ENCODE measurements at regions not wholly inside any gene's neighbourhood (a gene's known extent, or its start where the extent isn't known, plus 50 kb on each side); places are given as distances from the start of the nearest gene placed in this dataset.

DNA sequence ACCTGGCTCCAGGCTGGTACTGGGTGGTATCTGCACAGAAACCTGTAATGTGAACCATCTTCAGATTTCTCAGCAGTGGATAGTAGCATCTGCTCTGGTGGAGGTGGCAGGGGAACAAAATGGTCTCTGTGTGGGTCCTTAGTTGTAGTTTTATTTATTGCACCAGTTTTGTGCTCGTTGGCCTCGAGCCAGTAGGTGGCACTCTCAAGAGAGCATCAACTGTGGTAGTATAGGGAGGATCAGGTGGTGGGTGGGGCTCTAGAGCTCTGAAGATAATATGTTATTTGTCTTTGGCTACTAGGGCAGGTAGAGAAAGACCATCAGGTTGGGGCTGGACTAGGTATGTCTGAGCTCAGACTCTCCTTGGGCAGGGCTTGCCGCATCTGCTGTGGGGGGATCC, 254.0 kb upstream of the GPR149 start:
- no peak overlapping the region for H4K8ac ChIP-seq (ENCODE audit: low read depth, low read length)
- H4K91ac ChIP-seq (ENCODE audit: low read depth, low read length, poor library complexity): no peak overlapping the region
- H2BK5ac ChIP-seq (ENCODE audit: low read length): no peak overlapping the region
- H3K23ac ChIP-seq (ENCODE audit: low read depth, low read length, poor library complexity): no peak overlapping the region
- no peak overlapping the region for H2BK12ac ChIP-seq (ENCODE audit: low read length)
- H2AK5ac ChIP-seq (ENCODE audit: low read depth, low read length): no peak overlapping the region
- H3K4ac ChIP-seq (ENCODE audit: low read length): no peak overlapping the region
- no peak overlapping the region for H3K14ac ChIP-seq (ENCODE audit: low read length)
- WGBS, 2 donors (ENCODE audit: extremely low coverage in 2 of 2, insufficient read length in 2 of 2, insufficient replicate concordance in 1 of 2): no CpG with 5 or more reads among the region's 3 CpGs
- DNase-seq (ENCODE audit: low spot score): no peak
- no peak overlapping the region for H2BK120ac ChIP-seq (ENCODE audit: low read depth, low read length)
- no peaks in the 10 kb centered on the region for H3K79me1 ChIP-seq (ENCODE audit: low read depth, low read length)
- no peak overlapping the region for H3K9ac ChIP-seq (ENCODE audit: low read depth, low read length, poor library complexity)
- no peak overlapping the region for H3K27ac ChIP-seq (replicated peaks; ENCODE audit: low read length)
- H3K18ac ChIP-seq (ENCODE audit: low read length): no peak overlapping the region
- no peak overlapping the region for H2AFZ ChIP-seq (ENCODE audit: low read length)
- H2BK15ac ChIP-seq (ENCODE audit: low read length): no peak overlapping the region
- no peaks in the 10 kb centered on the region for H3K4me1 ChIP-seq (ENCODE audit: control insufficient read depth in 2 of 2, insufficient read depth in 1 of 2, low read depth in 1 of 2, low read length in 2 of 2)
- H3K9me3 ChIP-seq (replicated peaks in 1 of 2; ENCODE audit: control insufficient read depth in 2 of 2, insufficient read depth in 1 of 2, low read depth in 1 of 2, low read length in 2 of 2): no peaks in the 10 kb centered on the region
- no peaks in the 10 kb centered on the region for H3K27me3 ChIP-seq (ENCODE audit: control insufficient read depth in 3 of 3, insufficient read depth in 3 of 3, low read depth in 1 of 3, low read length in 3 of 3)
- H3K4me3 ChIP-seq (ENCODE audit: low read length in 2 of 2): no peak overlapping the region
- H3K36me3 ChIP-seq (replicated peaks in 1 of 2; ENCODE audit: control insufficient read depth in 2 of 2, insufficient read depth in 2 of 2, low read length in 2 of 2): no peaks in the 10 kb centered on the region
- H3K4me2 ChIP-seq (ENCODE audit: insufficient read depth, low read length, poor library complexity, severe bottlenecking): no peak overlapping the region

DNA sequence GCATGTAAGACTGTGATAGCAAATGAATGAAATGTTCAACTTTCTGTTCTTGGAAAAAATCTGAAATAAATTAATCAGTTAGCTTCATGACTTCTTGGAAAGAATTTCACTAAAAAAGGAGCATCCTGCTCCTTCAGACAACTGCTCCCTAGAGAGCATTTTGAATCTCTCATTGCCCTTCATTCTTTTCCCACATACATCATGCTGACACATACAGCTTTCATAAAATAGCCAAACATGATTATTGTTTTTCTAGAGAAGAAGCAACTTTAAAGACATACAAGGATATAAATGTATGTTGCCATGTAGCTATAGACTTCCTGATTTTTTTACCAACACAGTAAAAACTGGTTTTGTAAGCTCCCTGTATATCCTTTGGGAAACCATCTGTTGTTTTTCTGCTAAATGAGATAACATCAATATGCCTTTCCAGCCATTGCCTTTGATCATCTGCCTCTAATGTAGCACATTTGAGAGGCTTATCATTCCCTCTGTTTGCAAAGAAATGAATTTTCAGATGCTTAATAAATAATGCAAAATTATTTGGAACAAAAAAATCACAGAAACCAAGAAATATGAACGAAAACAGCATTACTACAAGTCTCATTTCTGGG, 248.2 kb upstream of the GPR149 start:
- Histone ChIP-seq H4K91ac (ENCODE audit: low read depth, low read length, poor library complexity) (no peak overlapping the region), H3K14ac (ENCODE audit: low read length) (no peak overlapping the region), H3K4ac (ENCODE audit: low read length) (no peak overlapping the region), H2AK5ac (ENCODE audit: low read depth, low read length) (no peak overlapping the region), H3K27ac (replicated peaks; ENCODE audit: low read length) (no peak overlapping the region), H2BK15ac (ENCODE audit: low read length) (no peak overlapping the region), H3K27me3 (ENCODE audit: control insufficient read depth in 3 of 3, insufficient read depth in 3 of 3, low read depth in 1 of 3, low read length in 3 of 3) (no peaks in the 10 kb centered on the region), H2BK5ac (ENCODE audit: low read length) (no peak overlapping the region), H3K4me1 (ENCODE audit: control insufficient read depth in 2 of 2, insufficient read depth in 1 of 2, low read depth in 1 of 2, low read length in 2 of 2) (no peaks in the 10 kb centered on the region), H2AFZ (ENCODE audit: low read length) (no peak overlapping the region), H3K9me3 (replicated peaks in 1 of 2; ENCODE audit: control insufficient read depth in 2 of 2, insufficient read depth in 1 of 2, low read depth in 1 of 2, low read length in 2 of 2) (no peaks in the 10 kb centered on the region), H3K79me1 (ENCODE audit: low read depth, low read length) (no peaks in the 10 kb centered on the region), H3K4me2 (ENCODE audit: insufficient read depth, low read length, poor library complexity, severe bottlenecking) (no peak overlapping the region), H3K36me3 (replicated peaks in 1 of 2; ENCODE audit: control insufficient read depth in 2 of 2, insufficient read depth in 2 of 2, low read length in 2 of 2) (no peaks in the 10 kb centered on the region), H3K9ac (ENCODE audit: low read depth, low read length, poor library complexity) (no peak overlapping the region), H3K18ac (ENCODE audit: low read length) (no peak overlapping the region), H4K8ac (ENCODE audit: low read depth, low read length) (no peak overlapping the region), H3K23ac (ENCODE audit: low read depth, low read length, poor library complexity) (no peak overlapping the region), H2BK120ac (ENCODE audit: low read depth, low read length) (no peak overlapping the region), H2BK12ac (ENCODE audit: low read length) (no peak overlapping the region), H3K4me3 (ENCODE audit: low read length in 2 of 2) (no peak overlapping the region)
- DNase-seq (ENCODE audit: low spot score): no peak
- no CpG with 5 or more reads among the region's 1 CpG for WGBS, 2 donors (ENCODE audit: extremely low coverage in 2 of 2, insufficient read length in 2 of 2, insufficient replicate concordance in 1 of 2)

DNA sequence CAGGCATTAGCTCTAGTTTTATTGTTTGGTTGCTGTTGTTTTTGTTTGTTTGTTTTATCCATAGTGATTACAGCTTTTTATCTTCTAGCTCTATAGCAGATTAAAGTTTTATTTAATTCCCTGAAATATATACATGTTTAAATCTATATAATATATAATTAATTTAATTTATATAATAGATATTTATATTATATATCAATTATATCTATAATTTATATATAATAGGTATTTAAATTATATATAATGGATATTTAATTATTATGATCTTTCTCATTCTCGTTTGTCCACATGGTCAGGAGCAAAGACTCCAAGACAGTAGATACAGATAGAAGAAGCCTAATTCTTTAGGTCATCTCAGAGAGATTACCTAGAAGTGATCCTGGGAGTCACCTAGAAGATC, 238.8 kb upstream of the GPR149 start:
- no peaks in the 10 kb centered on the region for H3K27me3 ChIP-seq (ENCODE audit: control insufficient read depth in 3 of 3, insufficient read depth in 3 of 3, low read depth in 1 of 3, low read length in 3 of 3)
- no peaks in the 10 kb centered on the region for H3K9me3 ChIP-seq (replicated peaks in 1 of 2; ENCODE audit: control insufficient read depth in 2 of 2, insufficient read depth in 1 of 2, low read depth in 1 of 2, low read length in 2 of 2)
- DNase-seq (ENCODE audit: low spot score): no peak
- H3K18ac ChIP-seq (ENCODE audit: low read length): no peak overlapping the region
- no peak overlapping the region for H3K27ac ChIP-seq (replicated peaks; ENCODE audit: low read length)
- H3K4me3 ChIP-seq (ENCODE audit: low read length in 2 of 2): no peak overlapping the region
- H2BK120ac ChIP-seq (ENCODE audit: low read depth, low read length): no peak overlapping the region
- no peaks in the 10 kb centered on the region for H3K36me3 ChIP-seq (replicated peaks in 1 of 2; ENCODE audit: control insufficient read depth in 2 of 2, insufficient read depth in 2 of 2, low read length in 2 of 2)
- no peak overlapping the region for H3K23ac ChIP-seq (ENCODE audit: low read depth, low read length, poor library complexity)
- H3K4ac ChIP-seq (ENCODE audit: low read length): no peak overlapping the region
- H3K9ac ChIP-seq (ENCODE audit: low read depth, low read length, poor library complexity): no peak overlapping the region
- no peak overlapping the region for H2AK5ac ChIP-seq (ENCODE audit: low read depth, low read length)
- H2AFZ ChIP-seq (ENCODE audit: low read length): no peak overlapping the region
- H2BK15ac ChIP-seq (ENCODE audit: low read length): no peak overlapping the region
- no peak overlapping the region for H2BK12ac ChIP-seq (ENCODE audit: low read length)
- H2BK5ac ChIP-seq (ENCODE audit: low read length): no peak overlapping the region
- H3K79me1 ChIP-seq (ENCODE audit: low read depth, low read length): no peaks in the 10 kb centered on the region
- H3K4me1 ChIP-seq (ENCODE audit: control insufficient read depth in 2 of 2, insufficient read depth in 1 of 2, low read depth in 1 of 2, low read length in 2 of 2): no peaks in the 10 kb centered on the region
- H3K4me2 ChIP-seq (ENCODE audit: insufficient read depth, low read length, poor library complexity, severe bottlenecking): no peak overlapping the region
- no peak overlapping the region for H3K14ac ChIP-seq (ENCODE audit: low read length)
- no CpG with 5 or more reads among the region's 1 CpG for WGBS, 2 donors (ENCODE audit: extremely low coverage in 2 of 2, insufficient read length in 2 of 2, insufficient replicate concordance in 1 of 2)
- H4K8ac ChIP-seq (ENCODE audit: low read depth, low read length): no peak overlapping the region
- H4K91ac ChIP-seq (ENCODE audit: low read depth, low read length, poor library complexity): no peak overlapping the region

DNA sequence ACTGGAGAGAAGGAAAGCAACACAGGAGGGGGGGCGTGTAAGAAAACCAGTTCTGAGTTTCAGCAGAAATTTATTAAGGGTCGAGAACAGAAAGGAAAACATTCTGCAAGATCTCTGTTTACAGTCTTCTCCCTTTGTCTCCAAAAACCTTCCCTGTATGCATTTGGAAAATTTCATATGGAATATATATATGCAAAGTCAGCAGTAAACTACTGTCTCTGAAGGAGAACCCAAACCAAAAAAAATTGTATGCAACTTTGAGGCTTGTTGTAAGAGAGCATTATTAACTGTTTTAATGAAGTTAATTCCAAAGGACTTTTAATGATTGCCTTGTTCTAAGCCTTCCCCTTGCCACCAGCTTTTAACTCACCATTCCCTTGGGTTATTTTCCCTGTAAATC, 238.2 kb upstream of the GPR149 start:
- Histone ChIP-seq H2BK12ac (ENCODE audit: low read length) (no peak overlapping the region), H3K36me3 (replicated peaks in 1 of 2; ENCODE audit: control insufficient read depth in 2 of 2, insufficient read depth in 2 of 2, low read length in 2 of 2) (no peaks in the 10 kb centered on the region), H4K8ac (ENCODE audit: low read depth, low read length) (no peak overlapping the region), H3K9ac (ENCODE audit: low read depth, low read length, poor library complexity) (no peak overlapping the region), H2AFZ (ENCODE audit: low read length) (no peak overlapping the region), H3K4me1 (ENCODE audit: control insufficient read depth in 2 of 2, insufficient read depth in 1 of 2, low read depth in 1 of 2, low read length in 2 of 2) (no peaks in the 10 kb centered on the region), H3K4ac (ENCODE audit: low read length) (no peak overlapping the region), H3K79me1 (ENCODE audit: low read depth, low read length) (no peaks in the 10 kb centered on the region), H2BK120ac (ENCODE audit: low read depth, low read length) (no peak overlapping the region), H2BK15ac (ENCODE audit: low read length) (no peak overlapping the region), H3K23ac (ENCODE audit: low read depth, low read length, poor library complexity) (no peak overlapping the region), H3K4me3 (ENCODE audit: low read length in 2 of 2) (no peak overlapping the region), H3K27ac (replicated peaks; ENCODE audit: low read length) (no peak overlapping the region), H3K14ac (ENCODE audit: low read length) (no peak overlapping the region), H3K27me3 (ENCODE audit: control insufficient read depth in 3 of 3, insufficient read depth in 3 of 3, low read depth in 1 of 3, low read length in 3 of 3) (no peaks in the 10 kb centered on the region), H2AK5ac (ENCODE audit: low read depth, low read length) (no peak overlapping the region), H3K9me3 (replicated peaks in 1 of 2; ENCODE audit: control insufficient read depth in 2 of 2, insufficient read depth in 1 of 2, low read depth in 1 of 2, low read length in 2 of 2) (no peaks in the 10 kb centered on the region), H3K4me2 (ENCODE audit: insufficient read depth, low read length, poor library complexity, severe bottlenecking) (no peak overlapping the region), H4K91ac (ENCODE audit: low read depth, low read length, poor library complexity) (no peak overlapping the region), H3K18ac (ENCODE audit: low read length) (no peak overlapping the region), H2BK5ac (ENCODE audit: low read length) (no peak overlapping the region)
- DNase-seq (ENCODE audit: low spot score): no peak
- no CpG with 5 or more reads among the region's 2 CpGs for WGBS, 2 donors (ENCODE audit: extremely low coverage in 2 of 2, insufficient read length in 2 of 2, insufficient replicate concordance in 1 of 2)
